ENCODE measurements at regions not wholly inside any gene's neighbourhood (a gene's known extent, or its start where the extent isn't known, plus 50 kb on each side); places are given as distances from the start of the nearest gene placed in this dataset.

GRCh38 chr11:129739339-129739738, 76.3 kb upstream of the TMEM45B start:
- H3K9me3 ChIP-seq (replicated peaks; ENCODE audit: control insufficient read depth, insufficient read depth, low read length) = no peaks in the 10 kb centered on the region
- H3K36me3 ChIP-seq (ENCODE audit: control insufficient read depth in 2 of 2, extremely low read depth in 1 of 2, insufficient read depth in 2 of 2, low read length in 2 of 2) = no peaks in the 10 kb centered on the region
- no peak for DNase-seq (ENCODE audit: low read depth, low spot score)
- intact Hi-C loops (cut with micrococcal nuclease) = no loop called here
- no peaks in the 10 kb centered on the region for H4K20me1 ChIP-seq (replicated peaks; ENCODE audit: control insufficient read depth, extremely low read depth, insufficient read depth, low read length)
- H3K27ac ChIP-seq (ENCODE audit: insufficient read depth, low read depth, low read length) = no peak overlapping the region
- H3K4me3 ChIP-seq (replicated peaks in 1 of 3; ENCODE audit: insufficient read depth in 1 of 3, low read depth in 1 of 3, low read length in 3 of 3) = no peak overlapping the region
- no peak for FAIRE-seq
- CTCF ChIA-PET = interaction anchor here (0.8 to 1.3 kb wide), 3 partner anchors 44 to 375 kb away, joined by 3 to 4 read pairs (median 3); partner anchors contain the start of gene BARX2
- H3K9me1 ChIP-seq (replicated peaks; ENCODE audit: control insufficient read depth, extremely low read depth, insufficient read depth, low read length) = no peaks in the 10 kb centered on the region
- POLR2A ChIA-PET = no interaction called here
- dilution Hi-C loops (cut with MboI; ENCODE audit: extremely low pct_ligation_motif_present, low sequenced_read_pairs) = no loop called here
- TF ChIP-seq MYC (IDR thresholded peaks at IDR 0.05; ENCODE audit: low read depth, low read length) (no peak), JUN (IDR thresholded peaks at IDR 0.05; ENCODE audit: borderline replicate concordance, insufficient read depth, insufficient read length, low read depth) (no peak), CTCF (IDR thresholded peaks at IDR 0.05; ENCODE audit: extremely low read depth in 1 of 2, insufficient read depth in 1 of 2, low read depth in 1 of 2, low read length in 2 of 2) (no peak), POLR2AphosphoS5 (IDR thresholded peaks at IDR 0.05; ENCODE audit: insufficient read depth, low read depth, low read length) (no peak), MAX (IDR thresholded peaks at IDR 0.05; ENCODE audit: insufficient read depth, insufficient read length) (no peak), POLR2A (IDR thresholded peaks at IDR 0.05; ENCODE audit: low read depth, low read length) (no peak), EZH2 (IDR thresholded peaks at IDR 0.05; ENCODE audit: borderline replicate concordance, low read depth, low read length, severe bottlenecking) (no peak), FOS (IDR thresholded peaks at IDR 0.05; ENCODE audit: borderline replicate concordance, insufficient read depth, low read length) (no peak), GATA2 (IDR thresholded peaks at IDR 0.05; ENCODE audit: insufficient read depth, insufficient read length, low read depth, low read length) (no peak)
- H3K27me3 ChIP-seq (ENCODE audit: control insufficient read depth in 2 of 2, insufficient read depth in 2 of 2, low read length in 2 of 2) = no peaks in the 10 kb centered on the region
- no TSS peak for BruUV-seq (replicated peaks)
- no peaks in the 10 kb centered on the region for H3K4me1 ChIP-seq (ENCODE audit: control insufficient read depth, extremely low read depth, insufficient read depth, low read length)
- no peak overlapping the region for H3K4me2 ChIP-seq (ENCODE audit: insufficient read depth, low read length)
- H3K9ac ChIP-seq (replicated peaks; ENCODE audit: extremely low read depth, insufficient read depth, low read length) = no peak overlapping the region
- H3K79me2 ChIP-seq (ENCODE audit: control insufficient read depth, insufficient read depth, low read length) = no peaks in the 10 kb centered on the region
- H2AFZ ChIP-seq (ENCODE audit: low read depth, low read length) = no peak overlapping the region

Data from endothelial cell of umbilical vein (primary cell).